ENCODE measurements at regions not wholly inside any gene's neighbourhood (a gene's known extent, or its start where the extent isn't known, plus 50 kb on each side); places are given as distances from the start of the nearest gene placed in this dataset.

- no peaks in the 10 kb centered on the region for H3K36me3 ChIP-seq (ENCODE audit: control insufficient read depth, insufficient read depth, low read length)
- H3K27ac ChIP-seq (ENCODE audit: low read depth, low read length), result no peak overlapping the region
- no peaks in the 10 kb centered on the region for H3K4me1 ChIP-seq (ENCODE audit: control insufficient read depth, insufficient read depth, low read length)
- 77% methylated on average over 4 of the region's 5 CpGs for WGBS (ENCODE audit: insufficient coverage)
- H3K4me3 ChIP-seq (ENCODE audit: low read depth, low read length), result no peak overlapping the region
- no peaks in the 10 kb centered on the region for H3K9me3 ChIP-seq (ENCODE audit: control insufficient read depth, insufficient read depth, low read length)
- no peaks in the 10 kb centered on the region for H3K27me3 ChIP-seq (ENCODE audit: control insufficient read depth, insufficient read depth, low read length)
- DNase-seq (ENCODE audit: low read depth in 4 of 6, low spot score in 6 of 6), result no peak
Observed at GRCh38 chr3:182284793-182285192, 508.5 kb upstream of the ATP11B start.

GRCh38 chr3:182292591-182292990, 500.7 kb upstream of the ATP11B start:
- Histone ChIP-seq H3K27ac (ENCODE audit: low read depth, low read length) (peak overlapping the region; percentile 44), H3K27me3 (ENCODE audit: control insufficient read depth, insufficient read depth, low read length) (no peaks in the 10 kb centered on the region), H3K9me3 (ENCODE audit: control insufficient read depth, insufficient read depth, low read length) (no peaks in the 10 kb centered on the region), H3K36me3 (ENCODE audit: control insufficient read depth, insufficient read depth, low read length) (no peaks in the 10 kb centered on the region), H3K4me1 (ENCODE audit: control insufficient read depth, insufficient read depth, low read length) (no peaks in the 10 kb centered on the region), H3K4me3 (ENCODE audit: low read depth, low read length) (no peak overlapping the region)
- WGBS (ENCODE audit: insufficient coverage), result no CpG with 5 or more reads among the region's 1 CpG
- DNase-seq (ENCODE audit: low read depth in 4 of 6, low spot score in 6 of 6), result peak in 2 of 6 donors; percentile 53 to 67

- H3K27me3 ChIP-seq (ENCODE audit: control insufficient read depth, insufficient read depth, low read length), result no peaks in the 10 kb centered on the region
- no CpG with 5 or more reads among the region's 2 CpGs for WGBS (ENCODE audit: insufficient coverage)
Observed at GRCh38 chr3:182294256-182294655, 499.0 kb upstream of the ATP11B start.

DNA sequence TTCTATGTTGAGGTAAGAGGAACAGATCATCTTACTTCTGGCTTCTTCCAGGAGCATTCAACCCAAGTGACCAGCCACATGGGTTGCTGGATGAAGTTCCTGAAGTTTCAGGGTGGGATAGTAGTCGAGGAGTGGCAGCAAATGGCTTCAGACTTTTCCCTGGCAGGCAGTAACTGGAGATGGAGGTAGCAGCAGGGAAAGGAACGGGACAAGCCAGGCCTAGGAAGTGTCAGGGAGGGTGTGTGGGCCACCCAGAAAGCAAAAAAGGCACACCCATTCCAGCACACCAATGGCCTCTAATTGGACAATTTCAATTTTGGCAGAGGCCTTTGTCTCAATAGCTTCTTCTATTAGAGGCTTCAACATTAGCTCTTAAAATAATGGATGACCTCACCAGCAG, 498.6 kb upstream of the ATP11B start:
- WGBS (ENCODE audit: insufficient coverage), result no CpG with 5 or more reads among the region's 2 CpGs
- Histone ChIP-seq H3K9me3 (ENCODE audit: control insufficient read depth, insufficient read depth, low read length) (no peaks in the 10 kb centered on the region), H3K4me1 (ENCODE audit: control insufficient read depth, insufficient read depth, low read length) (no peaks in the 10 kb centered on the region), H3K4me3 (ENCODE audit: low read depth, low read length) (no peak overlapping the region), H3K36me3 (ENCODE audit: control insufficient read depth, insufficient read depth, low read length) (no peaks in the 10 kb centered on the region), H3K27ac (ENCODE audit: low read depth, low read length) (no peak overlapping the region), H3K27me3 (ENCODE audit: control insufficient read depth, insufficient read depth, low read length) (no peaks in the 10 kb centered on the region)
- no peak for DNase-seq (ENCODE audit: low read depth in 4 of 6, low spot score in 6 of 6)

More at GRCh38 chr3:182294256-182294655, 499.0 kb upstream of the ATP11B start:
- Histone ChIP-seq H3K36me3 (ENCODE audit: control insufficient read depth, insufficient read depth, low read length) (no peaks in the 10 kb centered on the region), H3K4me1 (ENCODE audit: control insufficient read depth, insufficient read depth, low read length) (no peaks in the 10 kb centered on the region), H3K9me3 (ENCODE audit: control insufficient read depth, insufficient read depth, low read length) (no peaks in the 10 kb centered on the region), H3K27ac (ENCODE audit: low read depth, low read length) (no peak overlapping the region), H3K4me3 (ENCODE audit: low read depth, low read length) (no peak overlapping the region)
- DNase-seq (ENCODE audit: low read depth in 4 of 6, low spot score in 6 of 6), result no peak

GRCh38 chr3:182300266-182300665, 493.0 kb upstream of the ATP11B start:
- WGBS (ENCODE audit: insufficient coverage), result 100% methylated on average over 2 of the region's 4 CpGs
- H3K36me3 ChIP-seq (ENCODE audit: control insufficient read depth, insufficient read depth, low read length), result no peaks in the 10 kb centered on the region
- H3K4me1 ChIP-seq (ENCODE audit: control insufficient read depth, insufficient read depth, low read length), result peaks cover 3% of the 10 kb centered on the region
- no peak for DNase-seq (ENCODE audit: low read depth in 4 of 6, low spot score in 6 of 6)
- H3K27ac ChIP-seq (ENCODE audit: low read depth, low read length), result no peak overlapping the region
- no peaks in the 10 kb centered on the region for H3K27me3 ChIP-seq (ENCODE audit: control insufficient read depth, insufficient read depth, low read length)
- H3K4me3 ChIP-seq (ENCODE audit: low read depth, low read length), result no peak overlapping the region
- H3K9me3 ChIP-seq (ENCODE audit: control insufficient read depth, insufficient read depth, low read length), result no peaks in the 10 kb centered on the region

DNA sequence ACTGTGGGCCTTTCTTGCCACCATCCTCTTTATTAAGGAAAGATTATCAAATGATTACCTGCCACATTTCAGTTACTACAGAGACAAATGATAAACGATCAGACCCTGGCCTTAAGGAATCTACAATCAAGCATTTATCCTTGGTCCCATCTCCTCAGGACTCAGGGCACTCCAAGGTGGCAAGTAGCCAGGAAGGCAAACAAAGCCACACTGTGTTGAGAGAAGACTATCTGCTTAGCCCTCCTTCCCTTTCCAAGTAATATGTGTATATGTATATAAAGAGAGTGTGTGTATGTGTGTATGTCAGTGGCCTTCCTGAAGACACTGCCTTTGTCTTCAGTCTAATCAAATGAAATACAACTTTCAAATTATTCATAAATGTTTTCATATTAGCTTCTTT, 490.1 kb upstream of the ATP11B start:
- Histone ChIP-seq H3K36me3 (ENCODE audit: control insufficient read depth, insufficient read depth, low read length) (no peaks in the 10 kb centered on the region), H3K27me3 (ENCODE audit: control insufficient read depth, insufficient read depth, low read length) (no peaks in the 10 kb centered on the region), H3K27ac (ENCODE audit: low read depth, low read length) (peak overlapping the region; percentile 27), H3K4me3 (ENCODE audit: low read depth, low read length) (no peak overlapping the region), H3K4me1 (ENCODE audit: control insufficient read depth, insufficient read depth, low read length) (peaks cover 3% of the 10 kb centered on the region), H3K9me3 (ENCODE audit: control insufficient read depth, insufficient read depth, low read length) (no peaks in the 10 kb centered on the region)
- DNase-seq (ENCODE audit: low read depth in 4 of 6, low spot score in 6 of 6), result peak in 5 of 6 donors; percentile 38 to 86 (median 67)
- 20% methylated on average over 1 of the region's 1 CpG for WGBS (ENCODE audit: insufficient coverage)

GRCh38 chr3:182305881-182306665, 487.2 kb upstream of the ATP11B start:
- Histone ChIP-seq H3K27ac (ENCODE audit: low read depth, low read length) (no peak overlapping the region), H3K9me3 (ENCODE audit: control insufficient read depth, insufficient read depth, low read length) (no peaks in the 10 kb centered on the region)

GRCh38 chr3:182308328-182308727, 485.0 kb upstream of the ATP11B start:
- Histone ChIP-seq H3K9me3 (ENCODE audit: control insufficient read depth, insufficient read depth, low read length) (no peaks in the 10 kb centered on the region), H3K27me3 (ENCODE audit: control insufficient read depth, insufficient read depth, low read length) (no peaks in the 10 kb centered on the region), H3K36me3 (ENCODE audit: control insufficient read depth, insufficient read depth, low read length) (no peaks in the 10 kb centered on the region), H3K27ac (ENCODE audit: low read depth, low read length) (peak overlapping the region; percentile 19), H3K4me1 (ENCODE audit: control insufficient read depth, insufficient read depth, low read length) (no peaks in the 10 kb centered on the region), H3K4me3 (ENCODE audit: low read depth, low read length) (no peak overlapping the region)
- peak in 2 of 6 donors; percentile 23 to 50 for DNase-seq (ENCODE audit: low read depth in 4 of 6, low spot score in 6 of 6)
- no CpG with 5 or more reads among the region's 1 CpG for WGBS (ENCODE audit: insufficient coverage)

More at GRCh38 chr3:182305881-182306665, 487.2 kb upstream of the ATP11B start:
- H3K4me1 ChIP-seq (ENCODE audit: control insufficient read depth, insufficient read depth, low read length), result peaks cover 3% of the 10 kb centered on the region
- H3K36me3 ChIP-seq (ENCODE audit: control insufficient read depth, insufficient read depth, low read length), result no peaks in the 10 kb centered on the region
- peak in 1 of 6 donors; percentile 28 for DNase-seq (ENCODE audit: low read depth in 4 of 6, low spot score in 6 of 6)
- no peaks in the 10 kb centered on the region for H3K27me3 ChIP-seq (ENCODE audit: control insufficient read depth, insufficient read depth, low read length)
- H3K4me3 ChIP-seq (ENCODE audit: low read depth, low read length), result no peak overlapping the region
- 43% methylated on average over 2 of the region's 6 CpGs for WGBS (ENCODE audit: insufficient coverage)

- peak in 4 of 6 donors; percentile 43 to 86 (median 68) for DNase-seq (ENCODE audit: low read depth in 4 of 6, low spot score in 6 of 6)
- no peaks in the 10 kb centered on the region for H3K36me3 ChIP-seq (ENCODE audit: control insufficient read depth, insufficient read depth, low read length)
Observed at GRCh38 chr3:182309120-182309519, 484.2 kb upstream of the ATP11B start.

DNA sequence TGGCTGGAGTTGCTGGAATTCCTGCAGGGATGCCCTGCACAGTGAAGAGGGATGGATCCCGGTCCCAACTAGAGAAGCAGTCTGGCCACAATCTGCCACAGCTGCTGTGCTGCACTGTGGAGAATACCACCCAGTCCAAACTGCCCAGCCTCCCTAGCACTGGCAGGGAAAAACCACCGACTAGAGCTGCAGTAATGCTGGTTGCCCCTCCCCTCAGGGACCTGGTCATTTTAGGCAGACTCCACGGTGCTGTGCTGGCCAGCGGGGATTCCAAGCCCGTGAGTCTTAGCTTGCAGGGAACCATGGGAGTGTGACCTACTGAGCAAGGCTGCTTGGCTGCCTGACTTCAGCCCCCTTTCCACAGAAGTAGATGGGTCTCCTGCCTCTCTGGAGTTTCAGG, 478.0 kb upstream of the ATP11B start:
- Histone ChIP-seq H3K27me3 (ENCODE audit: control insufficient read depth, insufficient read depth, low read length) (no peaks in the 10 kb centered on the region), H3K36me3 (ENCODE audit: control insufficient read depth, insufficient read depth, low read length) (no peaks in the 10 kb centered on the region), H3K4me1 (ENCODE audit: control insufficient read depth, insufficient read depth, low read length) (no peaks in the 10 kb centered on the region), H3K9me3 (ENCODE audit: control insufficient read depth, insufficient read depth, low read length) (peaks cover 3% of the 10 kb centered on the region), H3K27ac (ENCODE audit: low read depth, low read length) (no peak overlapping the region), H3K4me3 (ENCODE audit: low read depth, low read length) (no peak overlapping the region)
- WGBS (ENCODE audit: insufficient coverage), result 76% methylated on average over 5 of the region's 5 CpGs
- no peak for DNase-seq (ENCODE audit: low read depth in 4 of 6, low spot score in 6 of 6)

More at GRCh38 chr3:182309120-182309519, 484.2 kb upstream of the ATP11B start:
- H3K27ac ChIP-seq (ENCODE audit: low read depth, low read length), result peak overlapping the region; percentile 69
- peaks cover 2% of the 10 kb centered on the region for H3K9me3 ChIP-seq (ENCODE audit: control insufficient read depth, insufficient read depth, low read length)
- no peaks in the 10 kb centered on the region for H3K27me3 ChIP-seq (ENCODE audit: control insufficient read depth, insufficient read depth, low read length)
- no peak overlapping the region for H3K4me3 ChIP-seq (ENCODE audit: low read depth, low read length)
- no peaks in the 10 kb centered on the region for H3K4me1 ChIP-seq (ENCODE audit: control insufficient read depth, insufficient read depth, low read length)
- WGBS (ENCODE audit: insufficient coverage), result 23% methylated on average over 1 of the region's 2 CpGs
